ENCODE measurements at regions not wholly inside any gene's neighbourhood (a gene's known extent, or its start where the extent isn't known, plus 50 kb on each side); places are given as distances from the start of the nearest gene placed in this dataset.

DNA sequence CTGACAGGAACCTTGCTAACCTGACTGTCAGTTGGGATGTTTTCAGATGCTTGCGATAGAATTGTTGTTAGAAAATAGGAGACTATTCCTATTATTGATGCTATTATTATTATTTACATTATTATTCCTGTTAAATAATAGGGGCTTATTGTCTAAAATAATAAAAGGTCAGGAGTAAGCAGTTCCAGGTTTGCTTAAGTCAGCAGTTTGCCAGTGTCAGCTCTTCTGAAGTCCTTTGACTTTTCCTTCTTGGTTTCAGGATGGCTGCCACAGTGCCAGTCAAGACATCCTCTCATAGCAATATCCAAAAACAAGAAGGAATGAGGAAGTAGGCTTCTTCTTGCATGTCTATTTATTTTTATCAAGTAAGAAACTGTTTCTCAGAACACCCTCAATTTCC is 141.7 kb upstream of the MARCHF11 start:
- TF ChIP-seq, protein P1, sequence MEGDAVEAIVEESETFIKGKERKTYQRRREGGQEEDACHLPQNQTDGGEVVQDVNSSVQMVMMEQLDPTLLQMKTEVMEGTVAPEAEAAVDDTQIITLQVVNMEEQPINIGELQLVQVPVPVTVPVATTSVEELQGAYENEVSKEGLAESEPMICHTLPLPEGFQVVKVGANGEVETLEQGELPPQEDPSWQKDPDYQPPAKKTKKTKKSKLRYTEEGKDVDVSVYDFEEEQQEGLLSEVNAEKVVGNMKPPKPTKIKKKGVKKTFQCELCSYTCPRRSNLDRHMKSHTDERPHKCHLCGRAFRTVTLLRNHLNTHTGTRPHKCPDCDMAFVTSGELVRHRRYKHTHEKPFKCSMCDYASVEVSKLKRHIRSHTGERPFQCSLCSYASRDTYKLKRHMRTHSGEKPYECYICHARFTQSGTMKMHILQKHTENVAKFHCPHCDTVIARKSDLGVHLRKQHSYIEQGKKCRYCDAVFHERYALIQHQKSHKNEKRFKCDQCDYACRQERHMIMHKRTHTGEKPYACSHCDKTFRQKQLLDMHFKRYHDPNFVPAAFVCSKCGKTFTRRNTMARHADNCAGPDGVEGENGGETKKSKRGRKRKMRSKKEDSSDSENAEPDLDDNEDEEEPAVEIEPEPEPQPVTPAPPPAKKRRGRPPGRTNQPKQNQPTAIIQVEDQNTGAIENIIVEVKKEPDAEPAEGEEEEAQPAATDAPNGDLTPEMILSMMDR (IDR thresholded peaks at IDR 0.05): no peak
- TF ChIP-seq POLR2AphosphoS5 (IDR thresholded peaks at IDR 0.05; ENCODE audit: insufficient read depth in 1 of 2, low read depth in 1 of 2): no peak

Data from vagina (tissue), 2 donors.